HCT116 (cell line): ENCODE measurements at regions not wholly inside any gene's neighbourhood (a gene's known extent, or its start where the extent isn't known, plus 50 kb on each side); places are given as distances from the start of the nearest gene placed in this dataset.

Experiments
- ATAC-seq: fragments of 200-7000 bp; cut with Tn5 transposase; 2 replicates; pipeline ENCODE4 v1.9.1; 2020; ENCODE audit warnings: mild to moderate bottlenecking, moderate library complexity
- BruUV-seq: library from RNA; stranded (reverse); fragments of 400-500 nt; replicated peaks from 2 replicates; lab custom pipeline; 2021; lab: Mats Ljungman, UMichigan
- CTCF ChIA-PET: fragments of 300-600 bp; sonication (Branson Sonifier 250); formaldehyde crosslinking; loops from one replicate; lab custom pipeline; 2021; ENCODE audit warnings: antibody characterized with exemption; lab: Charles Lee
- POLR2A ChIA-PET: fragments of 300-600, 350-600 bp; sonication (Branson Sonifier 250); formaldehyde crosslinking; loops from one replicate; lab custom pipeline; 2021; ENCODE audit warnings: antibody characterized with exemption; lab: Charles Lee
- RAD21 ChIA-PET, 2 experiments: fragments of 300-600 bp; sonication (Branson Sonifier 250); formaldehyde crosslinking; loops; one replicate each; lab custom pipeline; 2023; ENCODE audit warnings: low total read pairs in 2 of 2; ENCODE audit not compliant: uncharacterized antibody in 2 of 2, unreplicated experiment in 2 of 2, low non-redundant PET in 1 of 2; lab: Charles Lee
- DNase-seq: peaks from one replicate; pipeline ENCODE4 v3.0.0-alpha.2; 2010; ENCODE audit warnings: low read depth, low spot score
- H2AFZ ChIP-seq: fragments of 200-600 bp; shearing (Covaris generic), sonication (generic); 2 replicates; pipeline ENCODE4 v1.6.1; 2017; ENCODE audit warnings: low read depth, mixed run types, mixed read lengths, antibody characterized with exemption, low read length; ENCODE audit not compliant: poor library complexity, severe bottlenecking
- H3K27ac ChIP-seq: 2 replicates; pipeline ENCODE4 v1.5.1; 2012; ENCODE audit warnings: low read depth, low read length
- H3K27me3 ChIP-seq: fragments of 200-600 bp; sonication (generic); 2 replicates; pipeline ENCODE4 v1.6.1; 2016; ENCODE audit warnings: mixed run types, low read length, mixed read lengths; ENCODE audit not compliant: insufficient read depth
- H3K36me3 ChIP-seq, 2 experiments: fragments of 200-500 bp in 1 of 2; fragments of 200-600 bp in 1 of 2; sonication (Bioruptor generic) in 1 of 2; sonication (generic) in 1 of 2; 2 replicates each; pipeline versions ENCODE4 v1.5.1 to v1.6.1; 2014 to 2016; ENCODE audit warnings: low read length in 2 of 2, inconsistent platforms in 1 of 2, mixed read lengths in 1 of 2, mixed run types in 1 of 2; ENCODE audit not compliant: insufficient read depth in 2 of 2, control insufficient read depth in 1 of 2
- H3K4me1 ChIP-seq, 2 experiments: fragments of 200-600 bp in 1 of 2; sonication (generic) in 1 of 2; 2 replicates each; pipeline versions ENCODE4 v1.5.1 to v1.6.1; 2012 to 2017; ENCODE audit warnings: low read length in 2 of 2, inconsistent platforms in 1 of 2, mild to moderate bottlenecking in 1 of 2, mixed read lengths in 1 of 2, mixed run types in 1 of 2, moderate library complexity in 1 of 2; ENCODE audit not compliant: insufficient read depth in 2 of 2, control insufficient read depth in 1 of 2
- H3K4me2 ChIP-seq: fragments of 200-600 bp; sonication (generic); 2 replicates; pipeline ENCODE4 v1.6.1; 2017; ENCODE audit warnings: mixed run types, low read length, mixed read lengths
- H3K4me3 ChIP-seq, 2 experiments: fragments of 200-600 bp in 1 of 2; sonication (generic) in 1 of 2; replicated peaks in 1 of 2; 2 replicates each; pipeline ENCODE4 v1.5.1; 2011 to 2016; ENCODE audit warnings: low read length in 2 of 2, control low read depth in 1 of 2, low read depth in 1 of 2, mild to moderate bottlenecking in 1 of 2, mixed read lengths in 1 of 2, mixed run types in 1 of 2
- H3K79me2 ChIP-seq: fragments of 200-600 bp; sonication (generic); 2 replicates; pipeline ENCODE4 v1.6.1; 2017; ENCODE audit warnings: mild to moderate bottlenecking, mixed run types, low read length, moderate library complexity, mixed read lengths; ENCODE audit not compliant: insufficient read depth
- H3K9ac ChIP-seq: fragments of 200-600 bp; sonication (generic); 2 replicates; pipeline ENCODE4 v1.6.1; 2016; ENCODE audit warnings: low read length, mixed read lengths
- H3K9me2 ChIP-seq: fragments of 200-600 bp; sonication (generic), shearing (Covaris generic); 2 replicates; pipeline ENCODE4 v1.6.1; 2017; ENCODE audit warnings: mixed run types, mild to moderate bottlenecking, moderate library complexity; ENCODE audit not compliant: insufficient read depth
- H3K9me3 ChIP-seq, 2 experiments: fragments of 200-500 bp in 1 of 2; fragments of 200-600 bp in 1 of 2; sonication (Bioruptor generic) in 1 of 2; sonication (generic) in 1 of 2; 2 replicates each; pipeline ENCODE4 v1.6.1; 2014 to 2017; ENCODE audit warnings: low read length in 2 of 2, mixed read lengths in 2 of 2, inconsistent platforms in 1 of 2, low read depth in 1 of 2, mild to moderate bottlenecking in 1 of 2, mixed run types in 1 of 2, moderate library complexity in 1 of 2; ENCODE audit not compliant: control insufficient read depth in 1 of 2, insufficient read depth in 1 of 2
- H4K20me1 ChIP-seq: fragments of 200-600 bp; sonication (generic), shearing (Covaris generic); 2 replicates; pipeline ENCODE4 v1.6.1; 2017; ENCODE audit warnings: mixed run types, mild to moderate bottlenecking, moderate library complexity; ENCODE audit not compliant: insufficient read depth
- CEBPB ChIP-seq: IDR thresholded peaks from 2 replicates; pipeline ENCODE4 v1.6.1; 2012; ENCODE audit warnings: low read depth
- EGR1 ChIP-seq: IDR thresholded peaks from 2 replicates; pipeline ENCODE4 v1.6.1; 2012; ENCODE audit warnings: low read depth
- ELF1 ChIP-seq: IDR thresholded peaks from 2 replicates; pipeline ENCODE4 v1.6.1; 2012; ENCODE audit warnings: low read depth, borderline replicate concordance
- EZH2 ChIP-seq: fragments of 200-600 bp; sonication (generic); IDR thresholded peaks from 2 replicates; pipeline ENCODE4 v1.6.1; 2017; ENCODE audit warnings: antibody characterized with exemption, mixed run types
- FOSL1 ChIP-seq: IDR thresholded peaks from 2 replicates; pipeline ENCODE4 v1.6.1; 2012; ENCODE audit warnings: low read depth
- JUND ChIP-seq: IDR thresholded peaks from 2 replicates; pipeline ENCODE4 v1.6.1; 2012
- POLR2A ChIP-seq: IDR thresholded peaks from 2 replicates; pipeline ENCODE4 v1.7.0; 2011; ENCODE audit warnings: borderline replicate concordance; ENCODE audit not compliant: insufficient read depth, insufficient read length; ENCODE audit errors: extremely low read depth
- SP1 ChIP-seq: IDR thresholded peaks from 2 replicates; pipeline ENCODE4 v1.6.1; 2012; ENCODE audit warnings: low read depth
- intact Hi-C: fragments of 100-400 bp; cut with micrococcal nuclease; formaldehyde crosslinking; loops from 2 replicates; pipeline ENCODE4 v1.10.0; 2022
- TF ChIP-seq, protein P1 (sequence below): IDR thresholded peaks from 2 replicates; pipeline ENCODE4 v1.6.1; 2012; ENCODE audit warnings: low read depth
- TF ChIP-seq, protein P2 (sequence below): IDR thresholded peaks from 2 replicates; pipeline ENCODE4 v1.6.1; 2012

DNA sequence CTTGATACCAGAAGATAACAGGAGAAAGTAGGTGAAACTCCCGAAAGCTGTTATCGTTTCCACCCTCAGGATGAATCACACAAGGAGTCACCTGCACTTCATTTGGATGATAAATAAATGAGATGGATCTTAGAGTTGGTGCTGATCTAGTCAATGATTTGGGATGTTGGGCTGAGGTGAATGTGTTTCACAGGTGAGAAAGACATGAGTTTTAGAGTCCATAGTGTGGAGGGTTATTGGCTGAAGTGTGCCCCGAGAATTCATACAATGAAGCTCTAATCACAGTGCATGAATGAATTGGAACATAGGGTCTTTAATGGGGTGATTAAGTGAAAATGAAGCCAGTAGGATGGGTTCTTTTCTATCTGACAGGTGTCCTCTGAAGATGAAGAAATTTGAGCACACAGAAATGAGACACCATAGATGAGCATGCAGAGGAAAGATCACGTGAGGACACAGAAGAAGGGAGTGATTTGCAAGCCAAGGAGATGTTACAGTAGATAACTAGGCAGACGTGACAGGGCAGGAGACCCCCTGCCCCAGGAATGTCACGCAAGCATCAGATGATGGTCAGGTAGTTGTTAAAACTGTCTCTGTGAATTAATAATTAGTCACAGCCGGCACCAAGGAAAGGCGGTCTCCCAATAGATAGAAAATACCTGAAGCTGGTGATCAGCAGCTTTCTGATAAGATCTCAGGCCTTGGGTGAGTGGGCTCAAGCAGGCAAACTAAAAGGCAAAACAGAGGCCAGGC is 60.3 kb upstream of the IGLL5 start:
- no peak overlapping the region for H3K27ac ChIP-seq
- no peak overlapping the region for H2AFZ ChIP-seq
- no peaks in the 10 kb centered on the region for H3K79me2 ChIP-seq
- no peak overlapping the region for H3K4me3 ChIP-seq
- CTCF ChIA-PET: no interaction called here
- H3K4me1 ChIP-seq: no peaks in the 10 kb centered on the region
- RAD21 ChIA-PET: no interaction called here
- H3K9ac ChIP-seq: no peak overlapping the region
- ATAC-seq (no peak), DNase-seq (no peak)
- no TSS peak for BruUV-seq
- no peaks in the 10 kb centered on the region for H3K9me2 ChIP-seq
- POLR2A ChIA-PET: no interaction called here
- intact Hi-C loops: no loop called here
- no peaks in the 10 kb centered on the region for H4K20me1 ChIP-seq
- TF ChIP-seq CEBPB (no peak), SP1 (no peak), JUND (no peak), FOSL1 (no peak)
- TF ChIP-seq, protein P1, sequence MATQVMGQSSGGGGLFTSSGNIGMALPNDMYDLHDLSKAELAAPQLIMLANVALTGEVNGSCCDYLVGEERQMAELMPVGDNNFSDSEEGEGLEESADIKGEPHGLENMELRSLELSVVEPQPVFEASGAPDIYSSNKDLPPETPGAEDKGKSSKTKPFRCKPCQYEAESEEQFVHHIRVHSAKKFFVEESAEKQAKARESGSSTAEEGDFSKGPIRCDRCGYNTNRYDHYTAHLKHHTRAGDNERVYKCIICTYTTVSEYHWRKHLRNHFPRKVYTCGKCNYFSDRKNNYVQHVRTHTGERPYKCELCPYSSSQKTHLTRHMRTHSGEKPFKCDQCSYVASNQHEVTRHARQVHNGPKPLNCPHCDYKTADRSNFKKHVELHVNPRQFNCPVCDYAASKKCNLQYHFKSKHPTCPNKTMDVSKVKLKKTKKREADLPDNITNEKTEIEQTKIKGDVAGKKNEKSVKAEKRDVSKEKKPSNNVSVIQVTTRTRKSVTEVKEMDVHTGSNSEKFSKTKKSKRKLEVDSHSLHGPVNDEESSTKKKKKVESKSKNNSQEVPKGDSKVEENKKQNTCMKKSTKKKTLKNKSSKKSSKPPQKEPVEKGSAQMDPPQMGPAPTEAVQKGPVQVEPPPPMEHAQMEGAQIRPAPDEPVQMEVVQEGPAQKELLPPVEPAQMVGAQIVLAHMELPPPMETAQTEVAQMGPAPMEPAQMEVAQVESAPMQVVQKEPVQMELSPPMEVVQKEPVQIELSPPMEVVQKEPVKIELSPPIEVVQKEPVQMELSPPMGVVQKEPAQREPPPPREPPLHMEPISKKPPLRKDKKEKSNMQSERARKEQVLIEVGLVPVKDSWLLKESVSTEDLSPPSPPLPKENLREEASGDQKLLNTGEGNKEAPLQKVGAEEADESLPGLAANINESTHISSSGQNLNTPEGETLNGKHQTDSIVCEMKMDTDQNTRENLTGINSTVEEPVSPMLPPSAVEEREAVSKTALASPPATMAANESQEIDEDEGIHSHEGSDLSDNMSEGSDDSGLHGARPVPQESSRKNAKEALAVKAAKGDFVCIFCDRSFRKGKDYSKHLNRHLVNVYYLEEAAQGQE: no peak
- 0 out of 4 replicates have a peak, but pooled peaks cover 0 to 5% of the 10 kb centered on the region in 2 experiments for H3K9me3 ChIP-seq
- H3K36me3 ChIP-seq: no peaks in the 10 kb centered on the region
- H3K4me2 ChIP-seq: no peak overlapping the region
- H3K27me3 ChIP-seq: no peaks in the 10 kb centered on the region

DNA sequence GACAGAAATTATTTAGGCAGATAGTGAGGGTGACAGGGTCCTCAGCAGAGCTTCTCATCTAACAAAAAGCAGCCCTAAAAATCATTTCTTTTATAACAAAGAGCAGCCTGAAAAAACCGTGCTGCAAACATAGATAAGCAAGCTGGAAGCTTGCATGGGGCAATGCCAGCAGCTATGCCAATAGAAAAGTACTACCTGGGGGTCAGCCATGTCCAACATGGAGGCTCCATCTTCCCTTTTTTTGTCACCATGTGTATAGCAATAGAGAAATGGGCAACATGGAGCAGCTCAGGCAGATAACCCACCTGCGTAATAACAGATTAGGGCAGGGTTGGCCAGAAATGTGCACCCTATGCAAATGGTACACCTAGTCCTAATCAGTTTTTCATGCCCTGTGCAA is 57.4 kb upstream of the IGLL5 start:
- RAD21 ChIA-PET: no interaction called here
- Histone ChIP-seq H2AFZ (no peak overlapping the region), H3K4me3 (no peak overlapping the region), H3K4me2 (no peak overlapping the region), H3K36me3 (no peaks in the 10 kb centered on the region), H3K9me3 (0 out of 4 replicates have a peak, but pooled peaks cover 0 to 5% of the 10 kb centered on the region in 2 experiments), H4K20me1 (no peaks in the 10 kb centered on the region), H3K27ac (no peak overlapping the region), H3K27me3 (peaks cover 7% of the 10 kb centered on the region; the same call in 1 of the 2 replicates), H3K9me2 (no peaks in the 10 kb centered on the region), H3K4me1 (no peaks in the 10 kb centered on the region), H3K79me2 (no peaks in the 10 kb centered on the region), H3K9ac (no peak overlapping the region)
- BruUV-seq: no TSS peak
- intact Hi-C loops: no loop called here
- ATAC-seq (no peak), DNase-seq (no peak)
- CTCF ChIA-PET: interaction anchor here (1.3 to 1.6 kb wide), 2 partner anchors 18 to 42 kb away, joined by 4 to 5 read pairs; no protein-coding TSS in a partner anchor
- POLR2A ChIA-PET: no interaction called here
- TF ChIP-seq, protein P2, sequence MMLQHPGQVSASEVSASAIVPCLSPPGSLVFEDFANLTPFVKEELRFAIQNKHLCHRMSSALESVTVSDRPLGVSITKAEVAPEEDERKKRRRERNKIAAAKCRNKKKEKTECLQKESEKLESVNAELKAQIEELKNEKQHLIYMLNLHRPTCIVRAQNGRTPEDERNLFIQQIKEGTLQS: no peak
- TF ChIP-seq, protein P1: no peak
- TF ChIP-seq POLR2A: no peak
- no peak for TF ChIP-seq EZH2
- no peak for TF ChIP-seq CEBPB
- TF ChIP-seq ELF1: no peak
- no peak for TF ChIP-seq EGR1
- no peak for TF ChIP-seq SP1
